Keratinocyte (primary cell): ENCODE measurements at regions not wholly inside any gene's neighbourhood (a gene's known extent, or its start where the extent isn't known, plus 50 kb on each side); places are given as distances from the start of the nearest gene placed in this dataset.

Experiments
- DNase-seq: peaks from one replicate; pipeline ENCODE4 v3.0.0-alpha.2; 2011; ENCODE audit warnings: low read depth, missing footprints, low spot score
- FAIRE-seq: peaks from 2 replicates; lab custom pipeline; 2011; peaks lifted over from hg19 to GRCh38; lab: Jason Lieb, UNC
- H2AFZ ChIP-seq: 2 replicates; pipeline ENCODE4 v1.6.0; 2012; ENCODE audit warnings: low read length, control low read depth, inconsistent platforms; ENCODE audit not compliant: control insufficient read depth
- H3K27ac ChIP-seq: 2 replicates; pipeline ENCODE4 v1.5.1; 2011; ENCODE audit warnings: low read length; ENCODE audit not compliant: control insufficient read depth, insufficient read depth
- H3K27me3 ChIP-seq: 3 replicates; pipeline ENCODE4 v1.6.0; 2011; ENCODE audit warnings: low read length; ENCODE audit not compliant: control insufficient read depth, insufficient read depth; ENCODE audit errors: extremely low read depth
- H3K36me3 ChIP-seq, 2 experiments: 2 replicates in 1 of 2; 3 replicates in 1 of 2; pipeline ENCODE4 v1.5.1; 2011; ENCODE audit warnings: low read length in 2 of 2, mild to moderate bottlenecking in 1 of 2; ENCODE audit not compliant: control insufficient read depth in 2 of 2, insufficient read depth in 2 of 2; ENCODE audit errors: extremely low read depth in 1 of 2
- H3K4me1 ChIP-seq: 3 replicates; pipeline ENCODE4 v1.5.1; 2011; ENCODE audit warnings: low read length; ENCODE audit not compliant: control insufficient read depth, insufficient read depth; ENCODE audit errors: extremely low read depth
- H3K4me2 ChIP-seq: 3 replicates; pipeline ENCODE4 v1.6.0; 2011; ENCODE audit warnings: low read depth, low read length; ENCODE audit not compliant: control insufficient read depth, insufficient read depth; ENCODE audit errors: extremely low read depth
- H3K4me3 ChIP-seq, 3 experiments: fragments of 200-600 bp in 1 of 3; sonication (generic) in 1 of 3; 2 replicates in 2 of 3; 3 replicates in 1 of 3; pipeline ENCODE4 v1.5.1; 2011 to 2016; ENCODE audit warnings: low read length in 3 of 3, mild to moderate bottlenecking in 3 of 3, control low read depth in 2 of 3, inconsistent platforms in 1 of 3, low read depth in 1 of 3, mixed read lengths in 1 of 3, mixed run types in 1 of 3, moderate library complexity in 1 of 3; ENCODE audit not compliant: control insufficient read depth in 2 of 3, insufficient read depth in 2 of 3; ENCODE audit errors: extremely low read depth in 1 of 3
- H3K79me2 ChIP-seq: 2 replicates; pipeline ENCODE4 v1.6.0; 2012; ENCODE audit warnings: low read length; ENCODE audit not compliant: control insufficient read depth, insufficient read depth
- H3K9ac ChIP-seq: 3 replicates; pipeline ENCODE4 v1.6.0; 2011; ENCODE audit warnings: low read length; ENCODE audit not compliant: control insufficient read depth, insufficient read depth; ENCODE audit errors: extremely low read depth
- H3K9me1 ChIP-seq: 3 replicates; pipeline ENCODE4 v1.6.0; 2011; ENCODE audit warnings: low read length; ENCODE audit not compliant: control insufficient read depth, insufficient read depth; ENCODE audit errors: extremely low read depth
- H3K9me3 ChIP-seq: 2 replicates; pipeline ENCODE4 v1.5.1; 2012; ENCODE audit warnings: low read depth, low read length; ENCODE audit not compliant: control insufficient read depth
- H4K20me1 ChIP-seq: 3 replicates; pipeline ENCODE4 v1.6.0; 2011; ENCODE audit warnings: low read length; ENCODE audit not compliant: control insufficient read depth, insufficient read depth; ENCODE audit errors: extremely low read depth
- CTCF ChIP-seq, 3 experiments: IDR thresholded peaks in 1 of 3; conservative IDR thresholded peaks in 1 of 3; optimal IDR thresholded peaks in 1 of 3; 2 replicates in 2 of 3; 3 replicates in 1 of 3; pipeline versions ENCODE3 to v1.5.1; 2011; ENCODE audit warnings: low read length in 3 of 3, mild to moderate bottlenecking in 3 of 3, moderate library complexity in 2 of 3, control low read depth in 1 of 3, inconsistent platforms in 1 of 3; ENCODE audit not compliant: insufficient read depth in 2 of 3; ENCODE audit errors: extremely low read depth in 1 of 3
- EZH2 ChIP-seq: IDR thresholded peaks from one replicate; pipeline ENCODE4 v1.6.1; 2012; ENCODE audit warnings: inconsistent platforms, mild to moderate bottlenecking, low read length, moderate library complexity
- dilution Hi-C: fragments of 300-500 bp; cut with MboI; formaldehyde crosslinking; loops from one replicate; pipeline ENCODE4 v1.7.0; 2020; ENCODE audit warnings: low sequenced_read_pairs; ENCODE audit not compliant: extremely low pct_ligation_motif_present

- TF ChIP-seq CTCF (optimal IDR thresholded peaks at IDR 0.05 in 1 of 3, IDR thresholded peaks at IDR 0.05 in 1 of 3, conservative IDR thresholded peaks at IDR 0.05 in 1 of 3; ENCODE audit: extremely low read depth in 1 of 3, insufficient read depth in 2 of 3, low read length in 3 of 3) = peak in 1 of 3 experiments; percentile 18
- TF ChIP-seq EZH2 = no peak
- Histone ChIP-seq H2AFZ (no peak overlapping the region), H3K4me3 (no peak overlapping the region), H3K4me1 (no peaks in the 10 kb centered on the region), H3K27me3 (peaks cover 7% of the 10 kb centered on the region), H3K36me3 (no peaks in the 10 kb centered on the region), H3K9me3 (no peaks in the 10 kb centered on the region), H3K9ac (no peak overlapping the region), H3K79me2 (no peaks in the 10 kb centered on the region), H3K9me1 (no peaks in the 10 kb centered on the region), H3K27ac (no peak overlapping the region), H3K4me2 (no peak overlapping the region), H4K20me1 (no peaks in the 10 kb centered on the region)
- dilution Hi-C loops = no loop called here
- DNase-seq = no peak
- no peak for FAIRE-seq
These were observed 248.7 kb upstream of the CSF3R start for GRCh38 chr1:36731226-36732014.

GRCh38 chr1:36730599-36730998 lies 247.9 kb upstream of the CSF3R start:
- H3K4me2 ChIP-seq = no peak overlapping the region
- dilution Hi-C loops = no loop called here
- FAIRE-seq = no peak

More at GRCh38 chr1:36730599-36730998, 247.9 kb upstream of the CSF3R start:
- H3K27ac ChIP-seq = no peak overlapping the region
- H3K4me1 ChIP-seq = no peaks in the 10 kb centered on the region
- no peaks in the 10 kb centered on the region for H3K36me3 ChIP-seq
- no peaks in the 10 kb centered on the region for H3K79me2 ChIP-seq
- no peaks in the 10 kb centered on the region for H3K9me3 ChIP-seq
- H4K20me1 ChIP-seq = no peaks in the 10 kb centered on the region
- peaks cover 7% of the 10 kb centered on the region for H3K27me3 ChIP-seq
- no peak overlapping the region for H2AFZ ChIP-seq
- no peak for DNase-seq
- no peak overlapping the region for H3K4me3 ChIP-seq
- TF ChIP-seq CTCF (optimal IDR thresholded peaks at IDR 0.05 in 1 of 3, IDR thresholded peaks at IDR 0.05 in 1 of 3, conservative IDR thresholded peaks at IDR 0.05 in 1 of 3; ENCODE audit: extremely low read depth in 1 of 3, insufficient read depth in 2 of 3, low read length in 3 of 3) (no peak), EZH2 (no peak)
- H3K9ac ChIP-seq = no peak overlapping the region
- H3K9me1 ChIP-seq = no peaks in the 10 kb centered on the region
